ENCODE measurements at regions not wholly inside any gene's neighbourhood (a gene's known extent, or its start where the extent isn't known, plus 50 kb on each side); places are given as distances from the start of the nearest gene placed in this dataset.

DNA sequence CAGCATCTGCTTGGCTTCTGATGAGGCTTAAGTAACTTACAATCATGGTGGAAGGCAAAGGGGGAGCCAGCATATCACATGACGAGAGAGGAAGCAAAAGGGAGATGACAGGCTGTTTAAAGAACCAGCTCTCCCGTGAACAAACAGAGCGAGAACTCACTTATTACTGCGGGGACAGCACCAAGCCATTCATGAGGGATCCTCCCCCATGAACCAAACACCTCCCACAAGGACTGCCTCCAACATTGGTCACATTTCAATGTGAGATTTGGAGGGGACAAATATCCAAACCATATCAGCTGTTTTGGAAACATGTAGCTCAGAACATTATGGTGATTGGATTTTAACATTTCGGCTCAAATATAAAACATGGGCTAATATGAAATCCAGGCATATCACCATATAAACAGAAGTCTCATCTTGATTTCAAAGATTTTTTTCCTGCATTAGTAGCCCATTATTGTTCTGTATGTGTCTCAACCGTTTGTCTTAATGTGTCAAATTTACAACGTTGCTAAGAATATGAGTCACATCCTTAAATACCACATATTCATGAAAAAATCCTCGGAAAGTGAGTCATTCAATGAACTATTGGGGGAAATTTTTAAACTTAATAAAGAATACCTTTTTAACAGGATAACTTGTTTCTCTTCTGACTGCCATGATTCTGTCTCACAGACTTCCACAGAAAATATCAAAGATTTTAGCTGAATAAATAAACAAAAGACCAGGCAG is 894.3 kb downstream of the TFAP2A start:
- H3K4me3 Mint-ChIP-seq (ENCODE audit: low read depth, unreplicated experiment), result no peak overlapping the region
- CTCF ChIA-PET, result no interaction called here
- no TSS peak for BruUV-seq (replicated peaks)
- intact Hi-C loops (cut with micrococcal nuclease; ENCODE audit: unreplicated experiment), result no loop called here
- H3K9me3 Mint-ChIP-seq (ENCODE audit: low read depth, unreplicated experiment), result no peaks in the 10 kb centered on the region
- DNase-seq, result no peak
- H3K36me3 Mint-ChIP-seq (ENCODE audit: insufficient read depth, unreplicated experiment), result peaks cover 12% of the 10 kb centered on the region
- H3K4me1 Mint-ChIP-seq (ENCODE audit: low read depth, unreplicated experiment), result peaks cover 54% of the 10 kb centered on the region
- no peaks in the 10 kb centered on the region for H3K27me3 Mint-ChIP-seq (ENCODE audit: unreplicated experiment)
- peak overlapping the region; percentile 65 for H3K27ac Mint-ChIP-seq (ENCODE audit: unreplicated experiment)
- TF ChIP-seq, protein P1, sequence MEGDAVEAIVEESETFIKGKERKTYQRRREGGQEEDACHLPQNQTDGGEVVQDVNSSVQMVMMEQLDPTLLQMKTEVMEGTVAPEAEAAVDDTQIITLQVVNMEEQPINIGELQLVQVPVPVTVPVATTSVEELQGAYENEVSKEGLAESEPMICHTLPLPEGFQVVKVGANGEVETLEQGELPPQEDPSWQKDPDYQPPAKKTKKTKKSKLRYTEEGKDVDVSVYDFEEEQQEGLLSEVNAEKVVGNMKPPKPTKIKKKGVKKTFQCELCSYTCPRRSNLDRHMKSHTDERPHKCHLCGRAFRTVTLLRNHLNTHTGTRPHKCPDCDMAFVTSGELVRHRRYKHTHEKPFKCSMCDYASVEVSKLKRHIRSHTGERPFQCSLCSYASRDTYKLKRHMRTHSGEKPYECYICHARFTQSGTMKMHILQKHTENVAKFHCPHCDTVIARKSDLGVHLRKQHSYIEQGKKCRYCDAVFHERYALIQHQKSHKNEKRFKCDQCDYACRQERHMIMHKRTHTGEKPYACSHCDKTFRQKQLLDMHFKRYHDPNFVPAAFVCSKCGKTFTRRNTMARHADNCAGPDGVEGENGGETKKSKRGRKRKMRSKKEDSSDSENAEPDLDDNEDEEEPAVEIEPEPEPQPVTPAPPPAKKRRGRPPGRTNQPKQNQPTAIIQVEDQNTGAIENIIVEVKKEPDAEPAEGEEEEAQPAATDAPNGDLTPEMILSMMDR (IDR thresholded peaks at IDR 0.05; ENCODE audit: unreplicated experiment), result no peak

DNA sequence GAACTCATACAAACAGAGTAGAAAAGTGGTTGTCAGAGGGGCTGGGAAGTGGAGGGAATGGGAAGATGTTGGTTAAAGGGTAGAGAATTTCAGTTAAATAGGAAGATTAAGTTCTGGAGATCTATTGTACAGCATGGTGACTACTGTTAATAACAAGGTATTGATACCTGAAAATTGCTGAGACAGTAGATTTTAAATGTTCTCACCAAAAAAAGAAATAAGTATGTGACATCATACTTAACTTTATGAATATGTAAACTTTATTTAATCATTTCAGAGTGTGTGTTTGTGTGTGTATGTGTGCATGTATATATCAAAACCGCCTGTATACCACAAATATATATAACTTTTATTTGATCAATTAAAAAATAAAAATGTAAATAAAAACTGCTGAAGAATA is 896.4 kb downstream of the TFAP2A start:
- Mint-ChIP-seq H3K27me3 (ENCODE audit: unreplicated experiment) (no peaks in the 10 kb centered on the region), H3K4me1 (ENCODE audit: low read depth, unreplicated experiment) (peaks cover 48% of the 10 kb centered on the region)

DNA sequence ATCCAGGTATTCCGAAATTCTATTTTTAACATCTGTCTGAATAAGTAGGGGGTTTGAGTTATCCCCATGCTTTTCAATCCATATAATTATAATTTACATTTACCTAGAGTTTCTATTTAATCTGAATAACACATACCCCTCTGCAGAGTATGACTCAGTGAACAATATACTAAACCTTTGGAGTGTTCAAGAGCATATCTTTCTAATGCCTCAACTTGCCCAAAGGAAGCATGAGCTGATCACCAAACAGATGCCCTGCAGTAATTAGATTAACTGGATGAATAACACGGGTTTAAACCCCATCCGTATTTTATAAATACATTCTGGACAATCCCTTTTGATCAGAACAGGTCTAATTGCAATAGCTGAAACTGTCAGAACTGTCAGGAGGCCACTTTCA is 897.1 kb downstream of the TFAP2A start:
- H3K27ac Mint-ChIP-seq (ENCODE audit: unreplicated experiment), result no peak overlapping the region
- TF ChIP-seq, protein P1 (IDR thresholded peaks at IDR 0.05; ENCODE audit: unreplicated experiment), result no peak
- H3K4me1 Mint-ChIP-seq (ENCODE audit: low read depth, unreplicated experiment), result peaks cover 42% of the 10 kb centered on the region
- DNase-seq, result no peak
- no peaks in the 10 kb centered on the region for H3K27me3 Mint-ChIP-seq (ENCODE audit: unreplicated experiment)
- intact Hi-C loops (cut with micrococcal nuclease; ENCODE audit: unreplicated experiment), result no loop called here
- H3K36me3 Mint-ChIP-seq (ENCODE audit: insufficient read depth, unreplicated experiment), result peaks cover 12% of the 10 kb centered on the region
- H3K9me3 Mint-ChIP-seq (ENCODE audit: low read depth, unreplicated experiment), result no peaks in the 10 kb centered on the region
- no peak overlapping the region for H3K4me3 Mint-ChIP-seq (ENCODE audit: low read depth, unreplicated experiment)
- CTCF ChIA-PET, result no interaction called here
- no TSS peak for BruUV-seq (replicated peaks)

More for the DNA sequence above, 896.4 kb downstream of the TFAP2A start:
- no peak for DNase-seq
- Mint-ChIP-seq H3K27ac (ENCODE audit: unreplicated experiment) (no peak overlapping the region), H3K9me3 (ENCODE audit: low read depth, unreplicated experiment) (no peaks in the 10 kb centered on the region), H3K36me3 (ENCODE audit: insufficient read depth, unreplicated experiment) (peaks cover 12% of the 10 kb centered on the region), H3K4me3 (ENCODE audit: low read depth, unreplicated experiment) (no peak overlapping the region)
- no TSS peak for BruUV-seq (replicated peaks)
- intact Hi-C loops (cut with micrococcal nuclease; ENCODE audit: unreplicated experiment), result no loop called here
- TF ChIP-seq, protein P1 (IDR thresholded peaks at IDR 0.05; ENCODE audit: unreplicated experiment), result no peak
- CTCF ChIA-PET, result no interaction called here

DNA sequence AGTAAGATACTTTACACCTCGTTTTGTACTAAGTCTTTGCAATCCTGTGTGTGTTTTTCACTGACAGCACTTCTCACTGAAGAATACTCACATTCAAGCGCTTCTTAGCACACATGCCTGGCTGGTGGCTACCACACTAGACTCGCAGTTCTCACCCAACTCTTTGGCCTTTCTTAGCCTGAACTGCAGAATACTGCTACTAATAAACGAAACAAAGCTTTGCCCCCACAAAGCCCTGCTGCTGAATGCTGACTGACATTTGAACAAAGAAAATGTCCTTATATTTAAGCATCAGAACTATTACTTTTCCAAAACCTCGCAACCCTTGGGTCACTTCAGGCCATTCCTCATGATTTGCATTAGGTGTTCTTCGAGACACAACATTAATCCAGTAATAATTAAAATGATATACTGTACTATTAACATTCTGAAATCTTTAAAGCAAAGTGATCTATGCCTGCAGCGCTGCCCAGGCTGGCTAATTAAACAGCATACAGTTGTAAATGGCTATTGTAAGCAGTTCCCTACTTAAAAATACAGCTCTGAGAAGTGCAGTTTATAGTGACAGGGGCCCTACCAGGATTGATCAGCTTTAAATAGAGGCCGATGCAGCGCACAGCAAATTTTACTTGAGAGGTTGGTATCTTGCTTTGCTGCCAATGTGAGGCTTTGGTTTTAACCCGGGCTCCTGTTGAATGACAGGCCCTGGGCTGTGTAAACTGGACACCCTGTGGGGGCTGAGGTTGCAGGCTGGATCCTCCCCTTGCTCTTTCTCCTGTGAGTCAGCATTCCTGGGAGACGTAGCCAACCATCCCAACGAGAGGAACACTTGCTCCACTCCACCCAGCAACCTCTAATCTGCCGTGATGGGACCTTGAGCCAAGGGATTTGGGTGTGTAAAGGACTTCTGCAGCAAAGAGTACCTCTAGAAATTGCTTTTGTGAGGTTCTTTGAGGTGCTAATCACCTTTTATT is 899.0 kb downstream of the TFAP2A start:
- CTCF ChIA-PET, result interaction anchor here (0.5 kb wide), 1 partner anchor 9 kb away, joined by 7 read pairs; no protein-coding TSS in a partner anchor
- TF ChIP-seq, protein P1 (IDR thresholded peaks at IDR 0.05; ENCODE audit: unreplicated experiment), result no peak
- peaks cover 23% of the 10 kb centered on the region for H3K4me1 Mint-ChIP-seq (ENCODE audit: low read depth, unreplicated experiment)

More for the DNA sequence above, 899.0 kb downstream of the TFAP2A start:
- peaks cover 3% of the 10 kb centered on the region for H3K36me3 Mint-ChIP-seq (ENCODE audit: insufficient read depth, unreplicated experiment)
- peak; percentile 25 for DNase-seq
- H3K27me3 Mint-ChIP-seq (ENCODE audit: unreplicated experiment), result no peaks in the 10 kb centered on the region
- H3K9me3 Mint-ChIP-seq (ENCODE audit: low read depth, unreplicated experiment), result no peaks in the 10 kb centered on the region
- intact Hi-C loops (cut with micrococcal nuclease; ENCODE audit: unreplicated experiment), result no loop called here
- no peak overlapping the region for H3K4me3 Mint-ChIP-seq (ENCODE audit: low read depth, unreplicated experiment)
- no peak overlapping the region for H3K27ac Mint-ChIP-seq (ENCODE audit: unreplicated experiment)
- no TSS peak for BruUV-seq (replicated peaks)
